ENCODE measurements at regions not wholly inside any gene's neighbourhood (a gene's known extent, or its start where the extent isn't known, plus 50 kb on each side); places are given as distances from the start of the nearest gene placed in this dataset.
"Not testable (repeated sequence)": the region's sequence is repeated elsewhere in the genome, so short reads cannot be mapped to it uniquely, and the experiment has no call there.

DNA sequence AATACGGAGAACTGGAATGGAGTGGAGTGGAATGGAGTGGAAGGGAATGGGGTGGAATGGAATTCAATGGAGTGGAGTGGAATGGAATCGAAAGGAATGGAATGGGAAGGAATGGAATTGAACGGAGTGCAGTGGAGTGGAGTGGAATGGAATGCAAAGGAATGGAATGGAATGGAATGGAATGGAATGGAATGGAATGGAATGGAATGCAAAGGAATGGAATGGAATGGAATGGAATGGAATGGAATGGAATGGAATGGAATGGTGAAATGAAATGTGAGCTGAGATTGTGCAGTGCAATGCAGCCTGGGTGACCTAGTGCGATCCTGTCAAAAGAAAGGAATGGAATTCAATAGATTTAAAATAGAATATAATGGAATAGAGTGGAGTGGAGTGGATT lies 357.3 kb upstream of the WSB1 start:
- DNase-seq (ENCODE audit: low spot score) = not testable (repeated sequence)

DNA sequence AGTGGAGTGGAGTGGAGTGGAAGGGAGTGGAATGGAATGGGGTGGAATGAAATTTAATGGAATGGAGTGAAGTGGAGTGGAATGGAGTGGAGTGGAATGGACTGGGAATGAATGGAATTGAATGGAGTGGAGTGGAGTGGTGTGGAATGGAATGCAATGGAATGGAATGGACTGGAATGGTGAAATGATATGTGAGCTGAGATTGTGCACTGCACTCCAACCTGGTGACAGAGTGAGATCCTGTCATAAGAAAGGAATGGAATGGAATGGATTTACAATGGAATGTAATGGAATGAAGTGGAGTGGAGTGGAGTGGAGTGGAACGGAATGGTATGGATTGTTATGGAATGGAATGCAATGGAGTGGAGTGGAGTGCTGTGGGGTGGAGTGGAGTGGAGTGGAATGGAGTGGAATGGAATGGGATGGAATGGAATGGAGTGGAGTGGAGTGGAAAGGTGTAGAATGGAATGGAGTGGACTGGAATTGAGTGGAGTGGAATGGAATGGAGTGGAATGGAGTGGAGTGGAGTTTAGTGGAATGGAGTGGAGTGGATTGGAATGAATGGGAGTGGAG lies 356.1 kb upstream of the WSB1 start:
- DNase-seq (ENCODE audit: low spot score) = not testable (repeated sequence)

DNA sequence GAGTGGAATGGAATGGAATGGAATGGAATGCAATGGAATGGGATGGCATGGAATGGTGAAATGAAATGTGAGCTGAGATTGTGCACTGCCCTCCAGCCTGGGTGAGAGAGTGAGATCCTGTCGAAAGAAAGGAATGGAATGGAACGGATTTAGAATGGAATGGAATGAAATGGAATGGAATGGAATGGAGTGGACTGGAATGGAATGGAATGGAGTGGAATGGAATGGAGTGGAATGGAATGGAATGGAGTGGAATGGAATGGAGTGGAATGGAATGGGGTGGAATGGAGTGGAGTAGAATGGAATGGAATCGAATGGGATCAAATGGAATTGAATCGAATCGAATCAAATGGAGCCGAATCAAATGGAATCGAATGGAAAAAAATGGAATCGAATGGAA lies 354.2 kb upstream of the WSB1 start:
- not testable (repeated sequence) for DNase-seq (ENCODE audit: low spot score)

DNA sequence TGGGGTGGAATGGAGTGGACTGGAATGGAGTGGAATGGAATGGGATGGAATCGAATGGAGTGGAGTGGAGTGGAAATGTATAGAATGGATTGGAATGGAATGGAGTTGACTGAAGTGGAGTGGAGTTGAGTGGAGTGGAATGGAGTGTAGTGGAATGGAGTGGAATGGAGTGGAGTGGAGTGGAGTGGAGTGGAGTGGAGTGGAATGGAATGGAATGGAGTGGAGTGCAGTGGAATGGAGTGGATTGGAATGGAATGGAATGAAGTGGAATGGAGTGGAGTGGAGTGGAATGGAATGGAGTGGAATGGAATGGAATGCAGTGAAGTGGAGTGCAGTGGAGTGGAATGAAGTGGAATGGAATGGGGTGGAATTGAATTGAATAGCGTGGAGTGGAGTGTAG lies 353.3 kb upstream of the WSB1 start:
- DNase-seq (ENCODE audit: low spot score) = not testable (repeated sequence)

DNA sequence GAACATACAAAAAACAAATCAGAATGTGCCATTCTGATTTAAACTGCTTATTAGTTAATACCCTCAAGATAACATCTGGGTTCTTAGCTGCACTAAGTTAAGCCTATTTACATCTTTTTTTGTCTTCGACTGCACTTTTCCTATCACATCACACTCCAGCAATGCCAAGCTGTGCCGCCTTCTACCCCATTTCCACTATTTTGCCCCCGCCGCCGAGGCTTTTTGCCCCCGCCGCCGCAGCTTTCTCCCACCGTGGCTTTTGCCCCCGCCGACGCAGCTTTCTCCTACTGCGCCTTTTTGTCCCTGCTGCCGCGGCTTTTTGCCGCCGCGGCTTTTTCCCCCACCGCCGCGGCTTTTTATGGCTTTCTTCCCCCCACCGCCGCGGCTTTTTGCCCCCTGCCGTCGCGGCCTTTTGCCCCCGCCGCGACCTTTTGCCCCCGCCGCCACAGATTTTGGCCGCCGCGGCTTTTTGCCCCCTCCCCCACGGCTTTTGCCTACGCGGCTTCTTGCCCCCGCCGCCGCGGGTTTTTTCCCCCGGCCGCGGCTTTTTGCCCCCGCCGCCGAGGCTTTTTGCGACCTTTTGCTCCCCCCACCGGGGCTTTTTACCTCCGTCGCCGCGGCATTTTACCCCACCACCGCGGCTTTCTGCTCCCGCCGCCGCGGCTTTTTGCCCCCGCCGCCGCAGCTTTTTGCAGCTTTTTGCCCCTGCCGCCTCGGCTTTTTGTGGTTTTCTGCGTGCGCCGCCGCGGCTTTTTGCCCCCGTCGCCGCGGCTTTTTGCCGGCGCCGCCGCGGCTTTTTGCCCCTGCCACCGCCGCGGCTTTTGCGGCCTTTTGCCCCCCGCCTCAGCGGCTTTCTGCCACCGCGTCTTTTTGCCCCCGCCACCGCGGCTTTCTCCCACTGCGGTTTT lies 331.4 kb upstream of the WSB1 start:
- DNase-seq (ENCODE audit: low spot score) = no peak

DNA sequence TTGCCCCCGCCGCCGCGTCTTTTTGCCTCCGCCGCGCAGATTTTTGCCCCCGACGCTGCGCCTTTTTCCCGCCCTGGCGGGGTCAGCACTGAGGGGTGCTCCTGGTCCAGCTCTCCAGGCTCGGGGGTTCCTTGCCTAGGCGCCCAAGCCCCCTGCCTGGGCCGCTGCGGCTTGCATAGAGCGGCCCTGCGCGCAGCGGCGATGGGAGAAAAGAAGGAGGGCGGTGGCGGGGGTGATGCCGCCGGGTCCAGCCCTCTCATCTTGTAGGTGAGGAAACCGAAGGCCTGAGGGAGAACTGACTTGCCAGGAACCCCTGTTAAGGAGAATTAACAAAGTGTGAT lies 330.8 kb upstream of the WSB1 start:
- no peak for DNase-seq (ENCODE audit: low spot score)

DNA sequence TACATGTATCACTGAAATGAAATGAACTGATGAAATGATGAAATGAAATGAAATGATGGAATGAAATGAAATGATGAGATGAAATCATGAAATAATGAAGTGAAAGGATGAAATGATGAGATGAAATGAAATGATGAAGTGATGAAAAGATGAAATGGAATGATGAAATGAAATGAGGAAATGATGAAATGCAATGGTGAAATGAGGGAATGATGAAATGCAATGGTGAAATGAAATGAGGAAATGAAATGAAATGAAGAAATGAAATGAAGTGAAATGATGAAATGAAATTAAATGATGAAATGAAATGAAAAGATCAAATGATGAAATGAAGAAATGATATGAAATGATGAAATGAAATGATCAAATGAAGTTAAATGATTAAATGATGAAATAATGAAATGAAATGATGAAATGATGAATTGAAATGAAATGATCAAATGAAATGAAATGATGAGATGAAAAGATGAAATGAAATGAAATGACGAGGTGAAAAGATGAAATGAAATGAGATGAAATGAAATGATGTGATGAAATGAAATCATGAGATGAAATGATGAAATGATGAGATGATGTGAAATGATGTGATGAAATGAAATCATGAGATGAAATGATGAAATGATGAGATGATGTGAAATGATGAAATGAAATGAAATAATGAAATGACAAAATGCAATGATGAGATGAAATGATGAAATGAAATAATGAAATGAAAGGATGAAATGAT lies 327.9 kb upstream of the WSB1 start:
- DNase-seq (ENCODE audit: low spot score) = not testable (repeated sequence)

DNA sequence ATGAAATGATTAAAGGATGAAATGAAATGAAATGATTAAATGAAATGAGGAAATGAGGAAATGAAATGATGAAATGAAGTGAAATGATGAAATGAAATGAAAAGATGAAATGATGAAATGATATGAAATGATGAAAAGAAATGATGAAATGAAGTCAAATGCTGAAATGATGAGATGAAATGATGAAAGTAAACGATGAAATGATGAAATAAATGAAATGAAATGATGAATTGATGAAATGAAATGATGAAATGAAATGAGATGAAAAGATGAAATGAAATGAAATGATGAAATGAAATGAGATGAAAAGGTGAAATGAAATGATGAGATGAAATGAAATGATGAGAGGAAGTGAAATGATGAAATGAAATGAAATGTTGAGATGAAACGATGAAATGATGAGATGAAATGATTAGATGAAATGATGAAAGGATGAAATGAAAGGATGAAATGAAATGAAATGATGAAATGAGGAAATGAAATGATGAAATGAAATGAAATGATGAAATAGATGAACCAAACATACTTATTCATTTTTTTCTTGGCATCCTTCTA lies 327.2 kb upstream of the WSB1 start:
- not testable (repeated sequence) for DNase-seq (ENCODE audit: low spot score)

DNA sequence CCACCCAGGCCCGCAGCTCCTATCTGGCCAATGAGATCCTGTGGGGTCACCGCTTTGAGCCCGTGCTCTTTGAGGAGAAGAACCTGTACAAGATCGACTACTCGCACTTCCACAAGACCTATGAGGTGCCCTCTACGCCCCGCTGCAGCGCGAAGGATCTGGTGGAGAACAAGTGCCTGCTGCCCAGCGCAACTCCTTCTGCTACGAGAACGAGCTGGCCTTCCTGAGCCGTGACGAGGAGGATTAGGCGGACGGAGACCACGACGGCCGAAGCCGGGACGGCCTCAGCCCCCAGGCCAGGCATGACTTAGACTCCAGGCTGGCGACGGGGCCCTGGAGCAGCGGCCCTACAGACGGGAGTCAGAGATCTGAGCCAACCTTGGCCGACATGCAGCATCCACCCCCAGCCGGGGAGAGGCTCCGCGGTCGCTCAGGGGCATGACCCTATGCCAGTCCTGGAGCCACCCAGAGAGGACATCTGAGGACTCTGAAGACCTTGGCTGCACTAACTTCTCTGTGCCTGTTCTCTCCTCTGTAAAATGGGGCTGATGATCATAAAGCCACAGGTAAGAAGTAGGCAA lies 312.0 kb upstream of the WSB1 start:
- DNase-seq (ENCODE audit: low spot score) = not testable (repeated sequence)

DNA sequence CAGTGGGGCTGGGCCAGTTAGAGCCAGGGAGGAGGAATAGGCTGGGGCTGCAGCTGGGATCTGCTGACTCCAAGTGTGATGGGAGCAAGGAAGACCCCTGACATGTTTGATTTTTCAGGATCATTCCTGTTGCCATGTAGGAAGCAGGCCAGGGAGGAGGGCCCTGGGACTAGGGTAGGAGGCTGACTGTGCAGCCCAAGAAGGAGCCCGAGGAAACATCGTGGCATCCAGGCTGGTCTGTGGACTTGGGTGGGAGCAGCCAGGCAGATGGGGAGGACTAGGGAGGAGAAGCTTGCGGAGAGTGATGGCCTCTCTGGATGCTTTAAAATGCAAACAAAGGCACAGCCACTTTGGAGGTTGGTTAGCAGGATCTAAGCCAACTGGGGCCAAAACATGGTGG lies 311.4 kb upstream of the WSB1 start:
- DNase-seq (ENCODE audit: low spot score) = not testable (repeated sequence)

DNA sequence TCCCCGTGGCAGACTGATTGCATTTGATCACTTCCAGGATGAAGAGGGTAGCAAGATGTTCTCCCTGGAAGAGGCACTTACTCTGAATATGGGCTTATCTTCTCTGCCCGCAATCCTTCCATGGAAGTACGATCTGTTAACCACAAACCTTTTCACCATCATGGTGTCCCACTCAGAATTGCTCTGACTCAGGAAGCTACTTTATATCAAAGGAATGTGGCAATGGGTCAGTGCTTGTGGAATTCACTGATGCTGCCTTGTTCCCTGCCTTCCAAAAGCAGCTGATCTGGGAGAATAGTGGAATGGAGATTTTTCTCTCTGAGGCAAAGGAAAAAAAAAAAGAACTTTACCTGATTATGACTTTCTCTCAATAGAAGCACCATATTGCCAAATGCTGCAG lies 306.1 kb upstream of the WSB1 start:
- DNase-seq (ENCODE audit: low spot score) = not testable (repeated sequence)

DNA sequence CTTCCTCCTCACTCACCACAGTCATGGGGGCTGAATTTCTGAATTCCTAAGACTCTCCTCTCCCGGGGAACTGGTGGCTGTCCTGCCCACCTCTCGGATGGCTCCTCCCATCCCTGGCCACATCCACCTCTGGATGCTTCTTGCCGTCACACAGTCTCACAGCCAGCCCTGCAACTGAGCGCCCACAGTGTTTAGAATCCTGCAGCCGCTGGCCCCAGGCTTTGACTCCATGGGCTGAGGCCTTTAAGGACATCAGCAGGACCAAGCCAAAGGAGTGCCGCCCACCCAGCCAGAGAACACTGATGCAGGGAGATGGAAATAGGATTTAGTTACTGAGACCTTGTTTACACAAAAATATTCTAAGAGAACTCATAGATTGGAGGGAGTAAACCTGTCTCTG lies 299.3 kb upstream of the WSB1 start:
- not testable (repeated sequence) for DNase-seq (ENCODE audit: low spot score)

DNA sequence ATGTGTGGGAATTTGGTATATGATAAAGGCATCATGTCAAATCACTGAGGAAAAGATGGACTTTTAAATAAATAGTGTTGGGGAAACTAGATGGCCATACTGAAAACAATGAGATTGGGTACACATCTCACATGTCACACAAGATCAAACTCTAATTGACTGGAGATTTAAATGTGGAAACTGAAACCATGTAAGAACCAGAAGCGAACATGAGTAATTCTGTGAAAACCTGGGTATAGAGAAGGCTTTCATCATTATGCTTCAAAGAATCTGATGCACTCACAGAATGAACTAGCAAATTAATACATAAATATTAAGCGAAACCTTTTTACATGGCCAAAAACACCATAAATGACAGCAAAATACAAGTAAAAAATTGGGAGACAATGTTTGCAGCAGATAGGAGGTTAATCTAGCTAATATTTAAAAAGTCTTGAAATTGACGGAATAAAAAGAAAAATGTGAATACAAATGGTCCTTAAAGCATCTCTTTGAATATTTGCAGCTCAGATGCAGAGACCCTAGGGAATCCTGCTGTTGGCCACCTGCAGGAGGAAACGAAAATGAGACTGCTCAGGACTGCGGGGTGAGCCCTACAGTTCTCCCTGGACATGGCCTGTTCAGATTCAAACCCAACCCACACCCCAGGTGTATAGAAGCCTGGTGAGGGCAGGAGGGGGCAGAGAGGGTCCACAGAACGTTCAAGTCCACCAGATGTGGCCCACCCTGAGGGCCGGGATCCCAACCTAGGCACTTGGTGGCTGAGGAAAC lies 297.6 kb upstream of the WSB1 start:
- not testable (repeated sequence) for DNase-seq (ENCODE audit: low spot score)

DNA sequence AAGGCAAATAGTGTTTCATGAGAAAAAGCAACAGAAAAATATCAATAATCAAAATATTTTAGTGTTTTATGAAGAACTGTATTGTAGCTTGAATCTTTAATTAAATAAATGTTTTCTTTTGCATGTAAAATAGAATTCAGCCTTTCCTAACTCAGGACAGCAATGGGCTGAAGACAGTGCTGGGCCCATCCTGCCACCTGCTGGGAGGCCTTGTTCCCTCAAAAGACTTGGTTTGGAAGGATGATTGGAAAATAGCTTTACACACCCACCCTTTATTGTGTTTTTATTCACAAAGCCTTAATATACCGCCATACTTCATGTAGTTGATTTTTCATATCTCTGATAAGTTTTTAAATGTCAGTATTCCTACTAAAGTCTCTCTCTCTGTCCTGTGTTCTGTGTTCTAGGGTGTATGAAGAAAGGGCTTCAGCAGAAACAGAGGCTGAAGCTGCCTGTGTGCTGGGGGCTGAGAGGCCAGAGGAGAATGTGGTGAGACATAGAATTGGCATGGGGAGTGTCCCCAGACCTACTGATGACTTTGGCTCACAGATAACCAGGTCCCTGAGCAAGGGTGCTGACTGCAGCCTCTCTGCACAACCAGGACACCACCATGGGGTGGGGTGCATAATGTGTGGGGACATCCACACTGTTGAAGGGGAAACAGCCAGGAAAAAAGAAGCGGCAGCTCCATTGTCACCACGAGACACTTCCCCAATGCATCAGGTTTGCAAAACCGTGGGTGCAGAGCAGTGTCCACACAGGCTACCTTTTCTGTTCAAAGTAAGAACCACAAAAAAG lies 286.0 kb upstream of the WSB1 start:
- not testable (repeated sequence) for DNase-seq (ENCODE audit: low spot score)

DNA sequence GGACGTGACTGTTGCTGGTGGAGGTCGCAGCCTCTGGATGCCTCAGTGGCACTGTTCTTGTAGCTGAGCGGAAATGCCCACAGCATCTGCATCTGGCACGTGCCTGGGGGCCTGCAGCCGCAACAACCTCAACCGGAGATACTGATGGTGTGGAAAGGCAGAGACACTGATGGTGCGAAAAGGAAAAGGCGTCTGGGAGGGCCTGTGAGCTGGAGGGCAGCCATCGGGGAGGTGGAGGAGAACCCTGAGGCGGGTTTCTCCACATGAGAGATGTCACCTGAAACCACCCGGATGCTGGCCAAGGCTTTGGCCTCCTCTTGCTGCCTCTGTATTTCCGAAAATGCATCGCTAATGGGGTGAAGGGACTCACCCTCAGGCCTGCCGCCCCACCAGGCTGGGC lies 284.8 kb upstream of the WSB1 start:
- no peak for DNase-seq (ENCODE audit: low spot score)

DNA sequence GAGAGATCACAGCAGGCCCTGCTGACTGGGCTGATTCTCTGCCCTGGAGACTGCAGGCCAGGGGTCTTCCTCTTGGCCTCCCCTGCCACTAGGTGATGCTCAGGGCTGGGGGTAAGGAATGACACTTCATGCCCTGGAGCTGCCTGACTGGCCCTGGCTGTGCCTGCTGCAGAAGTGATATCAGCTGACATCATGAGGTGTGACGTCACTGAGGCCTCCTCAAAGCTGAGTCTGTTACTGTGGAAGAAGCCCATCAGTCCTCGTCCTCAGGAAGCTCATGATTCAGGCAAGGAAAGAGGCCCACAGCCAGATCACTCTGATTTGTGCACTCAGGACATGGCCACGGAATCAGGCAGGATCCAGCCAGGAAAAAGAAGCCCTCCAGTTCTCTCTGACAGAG lies 283.8 kb upstream of the WSB1 start:
- not testable (repeated sequence) for DNase-seq (ENCODE audit: low spot score)

DNA sequence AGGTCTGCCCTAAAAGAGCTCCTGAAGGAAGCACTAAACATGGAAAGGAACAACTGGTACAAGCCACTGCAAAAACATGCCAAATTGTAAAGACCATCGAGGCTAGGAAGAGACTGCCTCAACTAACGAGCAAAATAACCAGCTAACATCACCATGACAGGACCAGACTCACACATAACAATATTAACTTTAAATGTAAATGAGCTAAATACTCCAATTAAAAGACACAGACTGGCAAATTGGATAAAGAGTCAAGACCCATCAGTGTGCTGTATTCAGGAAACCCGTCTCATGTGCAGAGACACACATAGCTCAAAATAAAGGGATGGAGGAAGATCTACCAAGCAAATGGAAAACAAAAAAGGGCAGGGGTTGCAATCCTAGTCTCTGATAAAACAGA lies 263.4 kb upstream of the WSB1 start:
- not testable (repeated sequence) for DNase-seq (ENCODE audit: low spot score)

DNA sequence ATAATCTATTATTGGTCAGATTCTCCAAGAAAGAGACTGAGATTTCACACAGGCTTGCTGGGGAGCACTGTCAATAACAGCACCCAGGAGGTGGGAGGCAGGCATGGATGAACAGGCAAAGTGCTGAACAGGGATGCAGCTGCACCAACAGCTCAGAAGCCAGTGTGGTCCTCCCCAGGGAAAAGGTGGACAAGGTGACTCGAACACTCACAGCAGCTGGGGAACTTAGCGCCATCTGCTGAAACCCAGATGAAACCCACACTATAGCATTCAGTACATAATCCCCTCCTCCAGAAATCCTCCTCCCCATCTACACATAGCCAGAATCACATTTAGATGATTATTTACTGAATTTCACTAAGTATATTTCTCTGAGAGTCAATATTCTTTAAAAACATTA lies 255.2 kb upstream of the WSB1 start:
- DNase-seq (ENCODE audit: low spot score) = no peak

DNA sequence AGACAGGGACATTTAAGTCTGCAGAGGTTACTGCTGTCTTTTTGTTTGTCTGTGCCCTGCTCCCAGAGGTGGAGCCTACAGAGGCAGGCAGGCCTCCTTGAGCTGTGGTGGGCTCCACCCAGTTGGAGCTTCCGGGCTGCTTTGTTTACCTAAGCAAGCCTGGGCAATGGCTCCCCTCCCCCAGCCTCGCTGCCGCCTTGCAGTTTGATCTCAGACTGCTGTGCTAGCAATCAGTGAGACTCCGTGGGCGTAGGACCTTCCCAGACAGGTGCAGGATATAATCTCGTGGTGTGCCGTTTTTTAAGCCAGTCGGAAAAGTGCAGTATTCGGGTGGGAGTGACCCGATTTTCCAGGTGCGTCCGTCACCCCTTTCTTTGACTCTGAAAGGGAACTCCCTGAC lies 248.9 kb upstream of the WSB1 start:
- DNase-seq (ENCODE audit: low spot score) = not testable (repeated sequence)

DNA sequence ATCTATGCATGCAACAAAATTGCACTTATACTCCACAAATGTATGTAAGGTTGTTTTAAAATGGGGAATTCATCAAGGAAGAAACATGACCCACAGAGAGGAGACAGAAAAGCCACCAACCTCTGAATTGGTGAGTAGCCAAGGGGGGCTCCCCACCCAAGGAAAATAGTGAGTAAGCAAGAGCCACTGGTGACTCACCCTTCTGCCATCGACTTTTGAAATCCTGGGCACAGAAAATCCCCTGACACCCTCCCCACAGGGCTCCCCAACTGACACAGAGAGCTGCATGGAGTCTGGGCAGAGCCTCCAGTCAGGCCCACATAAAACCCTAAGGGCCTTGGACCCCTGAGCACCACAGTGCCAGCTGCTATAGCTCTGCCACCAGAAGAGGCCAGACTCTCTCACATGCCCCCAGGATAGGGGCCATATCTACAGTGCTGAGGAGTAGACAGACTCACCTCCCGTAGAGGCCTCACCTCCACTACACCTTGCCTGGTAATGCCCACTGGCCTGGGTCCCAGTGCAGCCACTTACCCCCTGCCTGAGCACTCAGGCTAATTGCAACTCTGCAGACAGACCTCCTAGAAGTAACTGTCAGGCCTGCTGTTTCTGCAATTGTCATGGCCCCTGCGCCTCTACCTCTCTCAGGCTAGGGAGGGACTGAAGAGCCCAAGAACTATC lies 244.7 kb upstream of the WSB1 start:
- DNase-seq (ENCODE audit: low spot score) = no peak

Measured in CD4-positive, alpha-beta T cell treated with Interleukin-15 for 4 hours (primary cell).